HCT116 (cell line): ENCODE measurements at regions not wholly inside any gene's neighbourhood (a gene's known extent, or its start where the extent isn't known, plus 50 kb on each side); places are given as distances from the start of the nearest gene placed in this dataset.

Experiments
- ATAC-seq: fragments of 200-7000 bp; cut with Tn5 transposase; 2 replicates; pipeline ENCODE4 v1.9.1; 2020; ENCODE audit warnings: mild to moderate bottlenecking, moderate library complexity
- BruUV-seq: library from RNA; stranded (reverse); fragments of 400-500 nt; replicated peaks from 2 replicates; lab custom pipeline; 2021; lab: Mats Ljungman, UMichigan
- CTCF ChIA-PET: fragments of 300-600 bp; sonication (Branson Sonifier 250); formaldehyde crosslinking; loops from one replicate; lab custom pipeline; 2021; ENCODE audit warnings: antibody characterized with exemption; lab: Charles Lee
- POLR2A ChIA-PET: fragments of 300-600, 350-600 bp; sonication (Branson Sonifier 250); formaldehyde crosslinking; loops from one replicate; lab custom pipeline; 2021; ENCODE audit warnings: antibody characterized with exemption; lab: Charles Lee
- RAD21 ChIA-PET, 2 experiments: fragments of 300-600 bp; sonication (Branson Sonifier 250); formaldehyde crosslinking; loops; one replicate each; lab custom pipeline; 2023; ENCODE audit warnings: low total read pairs in 2 of 2; ENCODE audit not compliant: uncharacterized antibody in 2 of 2, unreplicated experiment in 2 of 2, low non-redundant PET in 1 of 2; lab: Charles Lee
- DNase-seq: peaks from one replicate; pipeline ENCODE4 v3.0.0-alpha.2; 2010; ENCODE audit warnings: low read depth, low spot score
- H2AFZ ChIP-seq: fragments of 200-600 bp; shearing (Covaris generic), sonication (generic); 2 replicates; pipeline ENCODE4 v1.6.1; 2017; ENCODE audit warnings: low read depth, mixed run types, mixed read lengths, antibody characterized with exemption, low read length; ENCODE audit not compliant: poor library complexity, severe bottlenecking
- H3K27ac ChIP-seq: 2 replicates; pipeline ENCODE4 v1.5.1; 2012; ENCODE audit warnings: low read depth, low read length
- H3K27me3 ChIP-seq: fragments of 200-600 bp; sonication (generic); 2 replicates; pipeline ENCODE4 v1.6.1; 2016; ENCODE audit warnings: mixed run types, low read length, mixed read lengths; ENCODE audit not compliant: insufficient read depth
- H3K36me3 ChIP-seq, 2 experiments: fragments of 200-500 bp in 1 of 2; fragments of 200-600 bp in 1 of 2; sonication (Bioruptor generic) in 1 of 2; sonication (generic) in 1 of 2; 2 replicates each; pipeline versions ENCODE4 v1.5.1 to v1.6.1; 2014 to 2016; ENCODE audit warnings: low read length in 2 of 2, inconsistent platforms in 1 of 2, mixed read lengths in 1 of 2, mixed run types in 1 of 2; ENCODE audit not compliant: insufficient read depth in 2 of 2, control insufficient read depth in 1 of 2
- H3K4me1 ChIP-seq, 2 experiments: fragments of 200-600 bp in 1 of 2; sonication (generic) in 1 of 2; 2 replicates each; pipeline versions ENCODE4 v1.5.1 to v1.6.1; 2012 to 2017; ENCODE audit warnings: low read length in 2 of 2, inconsistent platforms in 1 of 2, mild to moderate bottlenecking in 1 of 2, mixed read lengths in 1 of 2, mixed run types in 1 of 2, moderate library complexity in 1 of 2; ENCODE audit not compliant: insufficient read depth in 2 of 2, control insufficient read depth in 1 of 2
- H3K4me2 ChIP-seq: fragments of 200-600 bp; sonication (generic); 2 replicates; pipeline ENCODE4 v1.6.1; 2017; ENCODE audit warnings: mixed run types, low read length, mixed read lengths
- H3K4me3 ChIP-seq, 2 experiments: fragments of 200-600 bp in 1 of 2; sonication (generic) in 1 of 2; replicated peaks in 1 of 2; 2 replicates each; pipeline ENCODE4 v1.5.1; 2011 to 2016; ENCODE audit warnings: low read length in 2 of 2, control low read depth in 1 of 2, low read depth in 1 of 2, mild to moderate bottlenecking in 1 of 2, mixed read lengths in 1 of 2, mixed run types in 1 of 2
- H3K79me2 ChIP-seq: fragments of 200-600 bp; sonication (generic); 2 replicates; pipeline ENCODE4 v1.6.1; 2017; ENCODE audit warnings: mild to moderate bottlenecking, mixed run types, low read length, moderate library complexity, mixed read lengths; ENCODE audit not compliant: insufficient read depth
- H3K9ac ChIP-seq: fragments of 200-600 bp; sonication (generic); 2 replicates; pipeline ENCODE4 v1.6.1; 2016; ENCODE audit warnings: low read length, mixed read lengths
- H3K9me2 ChIP-seq: fragments of 200-600 bp; sonication (generic), shearing (Covaris generic); 2 replicates; pipeline ENCODE4 v1.6.1; 2017; ENCODE audit warnings: mixed run types, mild to moderate bottlenecking, moderate library complexity; ENCODE audit not compliant: insufficient read depth
- H3K9me3 ChIP-seq, 2 experiments: fragments of 200-500 bp in 1 of 2; fragments of 200-600 bp in 1 of 2; sonication (Bioruptor generic) in 1 of 2; sonication (generic) in 1 of 2; 2 replicates each; pipeline ENCODE4 v1.6.1; 2014 to 2017; ENCODE audit warnings: low read length in 2 of 2, mixed read lengths in 2 of 2, inconsistent platforms in 1 of 2, low read depth in 1 of 2, mild to moderate bottlenecking in 1 of 2, mixed run types in 1 of 2, moderate library complexity in 1 of 2; ENCODE audit not compliant: control insufficient read depth in 1 of 2, insufficient read depth in 1 of 2
- H4K20me1 ChIP-seq: fragments of 200-600 bp; sonication (generic), shearing (Covaris generic); 2 replicates; pipeline ENCODE4 v1.6.1; 2017; ENCODE audit warnings: mixed run types, mild to moderate bottlenecking, moderate library complexity; ENCODE audit not compliant: insufficient read depth
- ATF3 ChIP-seq: IDR thresholded peaks from 2 replicates; pipeline ENCODE4 v1.6.1; 2012
- CBX3 ChIP-seq: IDR thresholded peaks from 2 replicates; pipeline ENCODE4 v1.6.1; 2012; ENCODE audit warnings: low read depth
- ELF1 ChIP-seq: IDR thresholded peaks from 2 replicates; pipeline ENCODE4 v1.6.1; 2012; ENCODE audit warnings: low read depth, borderline replicate concordance
- EZH2 ChIP-seq: fragments of 200-600 bp; sonication (generic); IDR thresholded peaks from 2 replicates; pipeline ENCODE4 v1.6.1; 2017; ENCODE audit warnings: antibody characterized with exemption, mixed run types
- FOSL1 ChIP-seq: IDR thresholded peaks from 2 replicates; pipeline ENCODE4 v1.6.1; 2012; ENCODE audit warnings: low read depth
- RAD21 ChIP-seq: IDR thresholded peaks from 2 replicates; pipeline ENCODE4 v1.6.1; 2012; ENCODE audit warnings: low read depth, mild to moderate bottlenecking
- SRF ChIP-seq: IDR thresholded peaks from 2 replicates; pipeline ENCODE4 v1.6.1; 2012; ENCODE audit warnings: low read depth
- TCF7L2 ChIP-seq: IDR thresholded peaks from 2 replicates; pipeline ENCODE4 v1.7.0; 2011; ENCODE audit warnings: borderline replicate concordance, inconsistent platforms; ENCODE audit not compliant: insufficient read depth, insufficient read length; ENCODE audit errors: extremely low read depth
- ZFX ChIP-seq: fragments of 450-650 bp; IDR thresholded peaks from 2 replicates; pipeline ENCODE4 v1.6.1; 2017
- ZNF274 ChIP-seq: fragments of 200-500 bp; sonication (Bioruptor generic); IDR thresholded peaks from 2 replicates; pipeline ENCODE4 v1.6.1; 2014; ENCODE audit warnings: mild to moderate bottlenecking, low read depth, low read length, inconsistent platforms
- intact Hi-C: fragments of 100-400 bp; cut with micrococcal nuclease; formaldehyde crosslinking; loops from 2 replicates; pipeline ENCODE4 v1.10.0; 2022
- TF ChIP-seq, protein P1 (sequence below): IDR thresholded peaks from 2 replicates; pipeline ENCODE4 v1.6.1; 2012

DNA sequence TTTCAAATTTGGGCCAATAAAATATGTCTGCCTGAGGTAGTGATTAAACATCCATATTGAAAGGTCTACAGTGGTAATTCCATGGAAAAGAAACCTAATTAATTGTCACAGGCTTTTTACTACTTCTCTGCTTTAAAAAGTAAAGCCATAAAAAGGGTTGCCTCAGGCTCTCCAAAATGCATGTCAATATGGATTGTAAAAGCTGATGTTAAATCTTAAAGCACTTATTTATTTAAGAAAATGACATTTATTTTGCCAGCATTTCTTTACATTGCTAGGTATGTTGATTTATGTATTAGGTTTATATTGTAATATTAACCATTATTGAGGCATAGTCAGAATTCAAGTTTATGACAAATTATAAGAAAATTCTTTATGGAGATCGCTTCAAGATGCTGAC lies 133.2 kb downstream of the OPN5 start (continued):
- no peak for TF ChIP-seq ELF1
- TF ChIP-seq ZNF274: no peak
- no peak for TF ChIP-seq FOSL1
- TF ChIP-seq SRF: no peak
- TF ChIP-seq TCF7L2: no peak
- TF ChIP-seq, protein P1, sequence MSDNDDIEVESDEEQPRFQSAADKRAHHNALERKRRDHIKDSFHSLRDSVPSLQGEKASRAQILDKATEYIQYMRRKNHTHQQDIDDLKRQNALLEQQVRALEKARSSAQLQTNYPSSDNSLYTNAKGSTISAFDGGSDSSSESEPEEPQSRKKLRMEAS: no peak

DNA sequence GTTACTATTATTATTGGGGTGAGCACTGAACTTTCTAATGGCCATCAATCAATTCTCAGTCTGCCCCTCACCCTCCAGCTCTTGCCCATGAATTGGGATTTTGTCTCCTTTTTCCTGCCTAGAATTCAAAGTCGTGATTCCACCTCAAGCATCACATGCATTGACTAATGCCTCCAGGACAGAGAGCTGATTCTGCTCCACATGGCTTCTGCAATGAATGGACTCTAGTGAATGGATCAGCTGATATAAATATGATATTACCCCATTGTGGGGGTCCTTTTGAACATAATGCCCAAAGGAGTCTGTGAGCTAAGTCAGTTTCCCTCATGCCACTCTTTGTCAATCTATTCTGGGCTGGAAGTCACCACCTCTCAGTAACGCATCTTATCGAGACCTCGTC lies 126.4 kb downstream of the OPN5 start:
- Histone ChIP-seq H3K79me2 (no peaks in the 10 kb centered on the region), H2AFZ (no peak overlapping the region), H4K20me1 (no peaks in the 10 kb centered on the region), H3K27ac (no peak overlapping the region), H3K4me1 (no peaks in the 10 kb centered on the region), H3K27me3 (no peaks in the 10 kb centered on the region), H3K36me3 (no peaks in the 10 kb centered on the region), H3K9ac (no peak overlapping the region), H3K9me3 (no peaks in the 10 kb centered on the region), H3K4me2 (no peak overlapping the region), H3K4me3 (no peak overlapping the region), H3K9me2 (no peaks in the 10 kb centered on the region)
- DNase-seq (no peak), ATAC-seq (no peak)
- RAD21 ChIA-PET: no interaction called here
- POLR2A ChIA-PET: no interaction called here
- CTCF ChIA-PET: no interaction called here
- no TSS peak for BruUV-seq
- TF ChIP-seq ZFX: no peak
- no peak for TF ChIP-seq RAD21
- TF ChIP-seq, protein P1: no peak
- no peak for TF ChIP-seq ATF3
- no peak for TF ChIP-seq CBX3
- TF ChIP-seq TCF7L2: no peak
- no peak for TF ChIP-seq EZH2
- intact Hi-C loops: no loop called here
